ENCODE measurements at regions not wholly inside any gene's neighbourhood (a gene's known extent, or its start where the extent isn't known, plus 50 kb on each side); places are given as distances from the start of the nearest gene placed in this dataset.

GRCh38 chr9:13716601-13717321 is 437.3 kb upstream of the MPDZ start:
- TF ChIP-seq EZH2 (IDR thresholded peaks at IDR 0.05; ENCODE audit: borderline replicate concordance, low read length) (no peak), CTCF (IDR thresholded peaks at IDR 0.05; ENCODE audit: low read length) (no peak)
